Tibial nerve (tissue), 3 donors: ENCODE measurements at regions not wholly inside any gene's neighbourhood (a gene's known extent, or its start where the extent isn't known, plus 50 kb on each side); places are given as distances from the start of the nearest gene placed in this dataset.

Source experiments
- CTCF ChIP-seq, 5 experiments: fragments of 200-600 bp in 3 of 5; fragments of 450-650 bp in 2 of 5; sonication (generic) in 3 of 5; IDR thresholded peaks; one replicate each; pipeline ENCODE4 v1.5.1; 2016 to 2019; ENCODE audit warnings: antibody characterized with exemption in 5 of 5, mild to moderate bottlenecking in 3 of 5, moderate library complexity in 2 of 5
- POLR2A ChIP-seq, 2 donors: fragments of 450-650 bp; IDR thresholded peaks; one replicate each; pipeline ENCODE4 v1.6.1; 2017; ENCODE audit warnings: antibody characterized with exemption in 2 of 2, mild to moderate bottlenecking in 2 of 2, moderate library complexity in 2 of 2

GRCh38 chr6:3538536-3538935 is 81.7 kb upstream of the SLC22A23 start:
- TF ChIP-seq POLR2A (IDR thresholded peaks at IDR 0.05) (no peak), CTCF (IDR thresholded peaks at IDR 0.05) (no peak)
